Liver (tissue), 3 donors: ENCODE measurements at regions not wholly inside any gene's neighbourhood (a gene's known extent, or its start where the extent isn't known, plus 50 kb on each side); places are given as distances from the start of the nearest gene placed in this dataset.

Source experiments
- GABPA ChIP-seq, 2 donors: IDR thresholded peaks in 1 of 2; conservative IDR thresholded peaks in 1 of 2; 2 replicates each; pipeline ENCODE4 v1.6.1; 2016; ENCODE audit warnings: antibody characterized with exemption in 2 of 2, mild to moderate bottlenecking in 1 of 2, moderate library complexity in 1 of 2
- RAD21 ChIP-seq, 2 donors: IDR thresholded peaks; 2 replicates each; pipeline ENCODE4 v1.6.1; 2016; ENCODE audit warnings: antibody characterized with exemption in 2 of 2, mild to moderate bottlenecking in 2 of 2
- REST ChIP-seq: IDR thresholded peaks from 2 replicates; pipeline ENCODE4 v1.6.1; 2016; ENCODE audit warnings: antibody characterized with exemption, mild to moderate bottlenecking
- RXRA ChIP-seq, 2 donors: IDR thresholded peaks; 2 replicates each; pipeline ENCODE4 v1.6.1; 2017 to 2018; ENCODE audit warnings: antibody characterized with exemption in 2 of 2, mild to moderate bottlenecking in 1 of 2
- TAF1 ChIP-seq: conservative IDR thresholded peaks from 2 replicates; pipeline ENCODE4 v1.6.1; 2016; ENCODE audit warnings: antibody characterized with exemption, mild to moderate bottlenecking
- YY1 ChIP-seq: IDR thresholded peaks from 2 replicates; pipeline ENCODE4 v1.6.1; 2016; ENCODE audit warnings: antibody characterized with exemption, mild to moderate bottlenecking
- TF ChIP-seq, protein P1 (sequence below): fragments of 150-350 bp; IDR thresholded peaks from 2 replicates; pipeline ENCODE4 v1.5.1; 2017; ENCODE audit warnings: improper control_type of control experiment, low read depth, low read length; ENCODE audit not compliant: missing input control
- TF ChIP-seq, protein P2 (sequence below): IDR thresholded peaks from 2 replicates; pipeline ENCODE4 v1.6.1; 2016; ENCODE audit warnings: antibody characterized with exemption
- TF ChIP-seq, protein P3 (sequence below): IDR thresholded peaks from 2 replicates; pipeline ENCODE4 v1.6.1; 2016; ENCODE audit warnings: antibody characterized with exemption
- donor health status: healthy.
- donor health status: healthy.

- TF ChIP-seq RXRA (IDR thresholded peaks at IDR 0.05) (no peak), RAD21 (IDR thresholded peaks at IDR 0.05) (no peak), REST (no peak), TAF1 (no peak), GABPA (IDR thresholded peaks at IDR 0.05 in 1 of 2, conservative IDR thresholded peaks at IDR 0.05 in 1 of 2) (no peak), YY1 (no peak)
- TF ChIP-seq, protein P1, sequence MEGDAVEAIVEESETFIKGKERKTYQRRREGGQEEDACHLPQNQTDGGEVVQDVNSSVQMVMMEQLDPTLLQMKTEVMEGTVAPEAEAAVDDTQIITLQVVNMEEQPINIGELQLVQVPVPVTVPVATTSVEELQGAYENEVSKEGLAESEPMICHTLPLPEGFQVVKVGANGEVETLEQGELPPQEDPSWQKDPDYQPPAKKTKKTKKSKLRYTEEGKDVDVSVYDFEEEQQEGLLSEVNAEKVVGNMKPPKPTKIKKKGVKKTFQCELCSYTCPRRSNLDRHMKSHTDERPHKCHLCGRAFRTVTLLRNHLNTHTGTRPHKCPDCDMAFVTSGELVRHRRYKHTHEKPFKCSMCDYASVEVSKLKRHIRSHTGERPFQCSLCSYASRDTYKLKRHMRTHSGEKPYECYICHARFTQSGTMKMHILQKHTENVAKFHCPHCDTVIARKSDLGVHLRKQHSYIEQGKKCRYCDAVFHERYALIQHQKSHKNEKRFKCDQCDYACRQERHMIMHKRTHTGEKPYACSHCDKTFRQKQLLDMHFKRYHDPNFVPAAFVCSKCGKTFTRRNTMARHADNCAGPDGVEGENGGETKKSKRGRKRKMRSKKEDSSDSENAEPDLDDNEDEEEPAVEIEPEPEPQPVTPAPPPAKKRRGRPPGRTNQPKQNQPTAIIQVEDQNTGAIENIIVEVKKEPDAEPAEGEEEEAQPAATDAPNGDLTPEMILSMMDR = no peak
- TF ChIP-seq, protein P2, sequence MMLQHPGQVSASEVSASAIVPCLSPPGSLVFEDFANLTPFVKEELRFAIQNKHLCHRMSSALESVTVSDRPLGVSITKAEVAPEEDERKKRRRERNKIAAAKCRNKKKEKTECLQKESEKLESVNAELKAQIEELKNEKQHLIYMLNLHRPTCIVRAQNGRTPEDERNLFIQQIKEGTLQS = no peak
- TF ChIP-seq, protein P3, sequence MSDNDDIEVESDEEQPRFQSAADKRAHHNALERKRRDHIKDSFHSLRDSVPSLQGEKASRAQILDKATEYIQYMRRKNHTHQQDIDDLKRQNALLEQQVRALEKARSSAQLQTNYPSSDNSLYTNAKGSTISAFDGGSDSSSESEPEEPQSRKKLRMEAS = no peak
Measured at GRCh38 chr3:95725770-95726169, 1088.6 kb upstream of the EPHA6 start.
